IMR-90 (cell line): ENCODE measurements at regions not wholly inside any gene's neighbourhood (a gene's known extent, or its start where the extent isn't known, plus 50 kb on each side); places are given as distances from the start of the nearest gene placed in this dataset.
A peak's percentile ranks its signal among the peaks of the same experiment; 100 is the strongest.

Experiments used
- ATAC-seq: fragments of 200-7000 bp; cut with Tn5 transposase; 2 replicates; pipeline ENCODE4 v1.9.1; 2020; ENCODE audit warnings: low read depth, mild to moderate bottlenecking, moderate library complexity
- BruUV-seq: library from RNA; stranded (reverse); fragments of 400-500 nt; replicated peaks from 2 replicates; lab custom pipeline; 2021; lab: Mats Ljungman, UMichigan
- CTCF ChIA-PET: fragments of 300-600 bp; formaldehyde crosslinking; extraction: SDS; loops from one replicate; lab custom pipeline; 2021; ENCODE audit warnings: antibody characterized with exemption; lab: Yijun Ruan, JAX
- POLR2A ChIA-PET: fragments of 300-600 bp; sonication (Branson Sonifier 250); formaldehyde crosslinking; loops from one replicate; lab custom pipeline; 2022; ENCODE audit warnings: antibody characterized with exemption; ENCODE audit not compliant: unreplicated experiment; lab: Charles Lee
- DNase-seq: peaks from one replicate; pipeline ENCODE4 v3.0.0; 2013
- H2AFZ ChIP-seq: replicated peaks from 2 replicates; pipeline ENCODE3; 2013; ENCODE audit warnings: low read length, mild to moderate bottlenecking; ENCODE audit not compliant: poor library complexity
- H2AK5ac ChIP-seq: 2 replicates; pipeline ENCODE4 v1.6.1; 2013; ENCODE audit warnings: low read depth, low read length, inconsistent platforms
- H2AK9ac ChIP-seq: replicated peaks from 2 replicates; pipeline ENCODE3; 2013; ENCODE audit warnings: mild to moderate bottlenecking, low read depth, low read length, moderate library complexity; ENCODE audit not compliant: poor library complexity
- H2BK120ac ChIP-seq: 2 replicates; pipeline ENCODE4 v1.6.1; 2013; ENCODE audit warnings: low read depth, low read length, inconsistent platforms
- H2BK15ac ChIP-seq: 3 replicates; pipeline ENCODE4 v1.6.1; 2013; ENCODE audit warnings: low read depth, low read length, inconsistent platforms
- H2BK20ac ChIP-seq: 2 replicates; pipeline ENCODE4 v1.6.1; 2013; ENCODE audit warnings: low read depth, mild to moderate bottlenecking, inconsistent platforms, low read length, moderate library complexity
- H2BK5ac ChIP-seq: 2 replicates; pipeline ENCODE4 v1.6.1; 2013; ENCODE audit warnings: mild to moderate bottlenecking, low read depth, low read length, inconsistent platforms; ENCODE audit not compliant: poor library complexity, severe bottlenecking
- H3K14ac ChIP-seq: replicated peaks from 2 replicates; pipeline ENCODE4 v1.6.1; 2013; ENCODE audit warnings: low read depth, low read length, inconsistent platforms
- H3K18ac ChIP-seq: 2 replicates; pipeline ENCODE4 v1.6.1; 2013; ENCODE audit warnings: low read depth, low read length, control low read depth
- H3K23ac ChIP-seq: 2 replicates; pipeline ENCODE4 v1.6.1; 2013; ENCODE audit warnings: low read depth, low read length, inconsistent platforms
- H3K27ac ChIP-seq: 2 replicates; pipeline ENCODE4 v1.5.1; 2013; ENCODE audit warnings: mild to moderate bottlenecking, control low read depth, low read length; ENCODE audit not compliant: insufficient read depth
- H3K27me3 ChIP-seq: 2 replicates; pipeline ENCODE4 v1.6.1; 2013; ENCODE audit warnings: low read length; ENCODE audit not compliant: control insufficient read depth, insufficient read depth
- H3K36me3 ChIP-seq: 2 replicates; pipeline ENCODE4 v1.6.1; 2013; ENCODE audit warnings: low read length, mixed read lengths; ENCODE audit not compliant: control insufficient read depth, insufficient read depth
- H3K4ac ChIP-seq: 2 replicates; pipeline ENCODE4 v1.6.1; 2013; ENCODE audit warnings: low read depth, low read length, inconsistent platforms
- H3K4me1 ChIP-seq: 2 replicates; pipeline ENCODE4 v1.6.1; 2013; ENCODE audit warnings: low read length, mixed read lengths; ENCODE audit not compliant: control insufficient read depth, insufficient read depth
- H3K4me2 ChIP-seq: 2 replicates; pipeline ENCODE4 v1.6.1; 2013; ENCODE audit warnings: low read depth, mild to moderate bottlenecking, control low read depth, low read length, moderate library complexity
- H3K4me3 ChIP-seq: 2 replicates; pipeline ENCODE4 v1.5.1; 2013; ENCODE audit warnings: low read depth, mild to moderate bottlenecking, control low read depth, low read length, moderate library complexity; ENCODE audit not compliant: insufficient read depth
- H3K56ac ChIP-seq: 2 replicates; pipeline ENCODE4 v1.6.1; 2013; ENCODE audit warnings: low read length, inconsistent platforms; ENCODE audit not compliant: insufficient read depth; ENCODE audit errors: extremely low read depth
- H3K79me1 ChIP-seq, 2 experiments: 2 replicates each; pipeline ENCODE4 v1.6.1; 2013; ENCODE audit warnings: low read length in 2 of 2, inconsistent platforms in 1 of 2, low read depth in 1 of 2
- H3K9ac ChIP-seq: 2 replicates; pipeline ENCODE4 v1.6.1; 2013; ENCODE audit warnings: low read depth, low read length, control low read depth
- H3K9me1 ChIP-seq: 2 replicates; pipeline ENCODE4 v1.6.1; 2013; ENCODE audit warnings: low read length, inconsistent platforms; ENCODE audit not compliant: insufficient read depth
- H3K9me3 ChIP-seq: 2 replicates; pipeline ENCODE4 v1.6.1; 2013; ENCODE audit warnings: low read length; ENCODE audit not compliant: control insufficient read depth, insufficient read depth
- H4K20me1 ChIP-seq: 2 replicates; pipeline ENCODE4 v1.6.1; 2013; ENCODE audit warnings: low read length, inconsistent platforms; ENCODE audit not compliant: insufficient read depth
- H4K5ac ChIP-seq: 2 replicates; pipeline ENCODE4 v1.6.1; 2013; ENCODE audit warnings: mild to moderate bottlenecking, low read depth, low read length, control low read depth
- H4K8ac ChIP-seq, 2 experiments: 2 replicates each; pipeline ENCODE4 v1.6.1; 2013; ENCODE audit warnings: low read depth in 2 of 2, low read length in 2 of 2, control low read depth in 1 of 2, inconsistent platforms in 1 of 2
- H4K91ac ChIP-seq: 2 replicates; pipeline ENCODE4 v1.6.1; 2013; ENCODE audit warnings: low read depth, low read length, inconsistent platforms; ENCODE audit not compliant: insufficient read depth
- BHLHE40 ChIP-seq: fragments of 150-350 bp; IDR thresholded peaks from 2 replicates; pipeline ENCODE4 v1.6.1; 2016; ENCODE audit warnings: mild to moderate bottlenecking, low read depth, low read length
- CEBPB ChIP-seq: IDR thresholded peaks from 2 replicates; pipeline ENCODE4 v1.6.1; 2012; ENCODE audit warnings: low read depth, low read length, improper control_type of control experiment
- FOS ChIP-seq: fragments of 150-350 bp; IDR thresholded peaks from 2 replicates; pipeline ENCODE4 v1.6.1; 2016; ENCODE audit warnings: low read depth, low read length
- MAFK ChIP-seq: IDR thresholded peaks from 2 replicates; pipeline ENCODE4 v1.6.1; 2012; ENCODE audit warnings: low read depth, low read length, improper control_type of control experiment
- MAZ ChIP-seq: IDR thresholded peaks from 2 replicates; pipeline ENCODE4 v1.6.1; 2012; ENCODE audit warnings: low read depth, mild to moderate bottlenecking, low read length, improper control_type of control experiment, moderate library complexity, borderline replicate concordance
- MXI1 ChIP-seq: IDR thresholded peaks from 2 replicates; pipeline ENCODE4 v1.6.1; 2012; ENCODE audit warnings: low read depth, mild to moderate bottlenecking, low read length, moderate library complexity, borderline replicate concordance
- NFE2L2 ChIP-seq: fragments of 150-350 bp; IDR thresholded peaks from 2 replicates; pipeline ENCODE4 v1.6.1; 2016; ENCODE audit warnings: low read depth, mild to moderate bottlenecking, low read length
- RAD21 ChIP-seq: IDR thresholded peaks from 2 replicates; pipeline ENCODE4 v1.6.1; 2012; ENCODE audit warnings: low read length, improper control_type of control experiment
- RCOR1 ChIP-seq: IDR thresholded peaks from 2 replicates; pipeline ENCODE4 v1.6.1; 2012; ENCODE audit warnings: mild to moderate bottlenecking, low read length, improper control_type of control experiment; ENCODE audit not compliant: insufficient replicate concordance
- RFX5 ChIP-seq: IDR thresholded peaks from 2 replicates; pipeline ENCODE4 v1.8.0; 2012; ENCODE audit warnings: low read depth, mild to moderate bottlenecking, low read length, moderate library complexity
- SMC3 ChIP-seq: fragments of 150-350 bp; IDR thresholded peaks from 2 replicates; pipeline ENCODE4 v1.6.1; 2016; ENCODE audit warnings: low read depth, mild to moderate bottlenecking, antibody characterized with exemption, low read length, moderate library complexity
- WGBS, 2 experiments: methylation state at CpG; one replicate each; pipeline versions ENCODE4 v1.1.5 to v1.1.7; 2013; ENCODE audit warnings: missing lambda C conversion rate in 2 of 2; ENCODE audit not compliant: insufficient read length in 1 of 2; ENCODE audit errors: extremely low coverage in 2 of 2; 5-methylcytosine and 5-hydroxymethylcytosine counted together
- dilution Hi-C: fragments of 300-500 bp; cut with HindIII; formaldehyde crosslinking; loops from one replicate; pipeline ENCODE4 v1.14.3; 2018; ENCODE audit warnings: low sequenced_read_pairs; ENCODE audit not compliant: unreplicated experiment
- in situ Hi-C: fragments of 300-500 bp; cut with MboI; formaldehyde crosslinking; loops from 3 replicates; pipeline ENCODE4 v1.14.3; 2019; ENCODE audit warnings: low sequenced_read_pairs, inconsistent platforms, mixed read lengths
- intact Hi-C: fragments of 100-400 bp; cut with micrococcal nuclease; formaldehyde crosslinking; loops from 2 replicates; pipeline ENCODE4 v1.10.0; 2022
- TF ChIP-seq, protein P1 (sequence below): fragments of 150-350 bp; IDR thresholded peaks from 2 replicates; pipeline ENCODE4 v1.6.1; 2016; ENCODE audit warnings: low read depth, mild to moderate bottlenecking, low read length, moderate library complexity, borderline replicate concordance
- TF ChIP-seq, protein P2 (sequence below): conservative IDR thresholded peaks from 2 replicates; pipeline ENCODE4 v1.5.1; 2012; ENCODE audit warnings: mild to moderate bottlenecking, low read depth, low read length, improper control_type of control experiment
- TF ChIP-seq, protein P3 (sequence below): fragments of 150-350 bp; IDR thresholded peaks from 2 replicates; pipeline ENCODE4 v1.6.1; 2017; ENCODE audit warnings: mild to moderate bottlenecking, antibody characterized with exemption, low read length, low read depth

DNA sequence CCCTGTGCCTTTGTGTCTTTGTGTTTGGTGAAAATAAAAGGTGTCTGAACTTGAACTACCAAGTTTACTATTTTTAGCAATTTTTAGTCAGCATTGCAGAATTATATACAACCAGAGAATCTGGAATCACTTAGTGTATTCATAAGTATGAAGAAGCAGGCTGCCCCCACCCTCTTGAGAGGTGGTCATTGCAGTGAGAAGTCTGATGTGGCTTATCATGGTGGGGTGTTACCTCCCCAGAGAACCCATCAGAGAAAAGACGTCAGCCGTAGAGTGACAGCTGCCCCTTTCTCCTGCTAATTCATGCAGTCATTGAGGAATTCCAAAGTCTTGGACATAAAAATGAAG lies 66.0 kb downstream of the BOLA3 start:
- H3K9ac ChIP-seq, result no peak overlapping the region
- H3K4me1 ChIP-seq, result peaks cover 20% of the 10 kb centered on the region
- DNase-seq (peak; percentile 13), ATAC-seq (no peak)
- H4K20me1 ChIP-seq, result peaks cover 9% of the 10 kb centered on the region; the same call in 1 of the 2 replicates
- H2AFZ ChIP-seq, result no peak overlapping the region
- no TSS peak for BruUV-seq
- H3K9me1 ChIP-seq, result peaks cover 22% of the 10 kb centered on the region
- no peak overlapping the region for H3K14ac ChIP-seq
- ChIA-PET CTCF (no interaction called here), POLR2A (no interaction called here)
- no peak overlapping the region for H2AK9ac ChIP-seq
- H2BK15ac ChIP-seq, result no peak overlapping the region
- no peak overlapping the region for H3K27ac ChIP-seq
- peaks cover 17% of the 10 kb centered on the region for H3K36me3 ChIP-seq
- in situ Hi-C loops, result no loop called here
- no peak overlapping the region for H3K23ac ChIP-seq
- H3K18ac ChIP-seq, result no peak overlapping the region
- TF ChIP-seq BHLHE40 (no peak), CEBPB (no peak), NFE2L2 (no peak), RFX5 (no peak), RAD21 (no peak), RCOR1 (no peak), MAZ (no peak), MAFK (no peak), FOS (no peak), SMC3 (no peak), MXI1 (no peak)
- TF ChIP-seq, protein P1, sequence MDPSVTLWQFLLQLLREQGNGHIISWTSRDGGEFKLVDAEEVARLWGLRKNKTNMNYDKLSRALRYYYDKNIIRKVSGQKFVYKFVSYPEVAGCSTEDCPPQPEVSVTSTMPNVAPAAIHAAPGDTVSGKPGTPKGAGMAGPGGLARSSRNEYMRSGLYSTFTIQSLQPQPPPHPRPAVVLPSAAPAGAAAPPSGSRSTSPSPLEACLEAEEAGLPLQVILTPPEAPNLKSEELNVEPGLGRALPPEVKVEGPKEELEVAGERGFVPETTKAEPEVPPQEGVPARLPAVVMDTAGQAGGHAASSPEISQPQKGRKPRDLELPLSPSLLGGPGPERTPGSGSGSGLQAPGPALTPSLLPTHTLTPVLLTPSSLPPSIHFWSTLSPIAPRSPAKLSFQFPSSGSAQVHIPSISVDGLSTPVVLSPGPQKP, result no peak
- TF ChIP-seq, protein P2, sequence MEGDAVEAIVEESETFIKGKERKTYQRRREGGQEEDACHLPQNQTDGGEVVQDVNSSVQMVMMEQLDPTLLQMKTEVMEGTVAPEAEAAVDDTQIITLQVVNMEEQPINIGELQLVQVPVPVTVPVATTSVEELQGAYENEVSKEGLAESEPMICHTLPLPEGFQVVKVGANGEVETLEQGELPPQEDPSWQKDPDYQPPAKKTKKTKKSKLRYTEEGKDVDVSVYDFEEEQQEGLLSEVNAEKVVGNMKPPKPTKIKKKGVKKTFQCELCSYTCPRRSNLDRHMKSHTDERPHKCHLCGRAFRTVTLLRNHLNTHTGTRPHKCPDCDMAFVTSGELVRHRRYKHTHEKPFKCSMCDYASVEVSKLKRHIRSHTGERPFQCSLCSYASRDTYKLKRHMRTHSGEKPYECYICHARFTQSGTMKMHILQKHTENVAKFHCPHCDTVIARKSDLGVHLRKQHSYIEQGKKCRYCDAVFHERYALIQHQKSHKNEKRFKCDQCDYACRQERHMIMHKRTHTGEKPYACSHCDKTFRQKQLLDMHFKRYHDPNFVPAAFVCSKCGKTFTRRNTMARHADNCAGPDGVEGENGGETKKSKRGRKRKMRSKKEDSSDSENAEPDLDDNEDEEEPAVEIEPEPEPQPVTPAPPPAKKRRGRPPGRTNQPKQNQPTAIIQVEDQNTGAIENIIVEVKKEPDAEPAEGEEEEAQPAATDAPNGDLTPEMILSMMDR, result no peak
- TF ChIP-seq, protein P3, sequence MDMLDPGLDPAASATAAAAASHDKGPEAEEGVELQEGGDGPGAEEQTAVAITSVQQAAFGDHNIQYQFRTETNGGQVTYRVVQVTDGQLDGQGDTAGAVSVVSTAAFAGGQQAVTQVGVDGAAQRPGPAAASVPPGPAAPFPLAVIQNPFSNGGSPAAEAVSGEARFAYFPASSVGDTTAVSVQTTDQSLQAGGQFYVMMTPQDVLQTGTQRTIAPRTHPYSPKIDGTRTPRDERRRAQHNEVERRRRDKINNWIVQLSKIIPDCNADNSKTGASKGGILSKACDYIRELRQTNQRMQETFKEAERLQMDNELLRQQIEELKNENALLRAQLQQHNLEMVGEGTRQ, result no peak
- no peak overlapping the region for H3K56ac ChIP-seq
- no peak overlapping the region for H2BK120ac ChIP-seq
- peaks cover 3 to 31% of the 10 kb centered on the region in 2 experiments; a peak in 2 of 4 replicates for H3K79me1 ChIP-seq
- no peaks in the 10 kb centered on the region for H3K9me3 ChIP-seq
- no peak overlapping the region for H3K4me3 ChIP-seq
- H4K91ac ChIP-seq, result no peak overlapping the region
- H4K5ac ChIP-seq, result no peak overlapping the region
- no peak overlapping the region for H2BK20ac ChIP-seq
- no CpG with 5 or more reads among the region's 2 CpGs for WGBS, 2 experiments
- dilution Hi-C loops, result no loop called here
- H2BK5ac ChIP-seq, result no peak overlapping the region
- H3K4ac ChIP-seq, result no peak overlapping the region
- no peak overlapping the region for H4K8ac ChIP-seq
- no peak overlapping the region for H2AK5ac ChIP-seq
- no peaks in the 10 kb centered on the region for H3K27me3 ChIP-seq
- no peak overlapping the region for H3K4me2 ChIP-seq
- intact Hi-C loops, result no loop called here
